Hypothalamus (tissue), 51 donors: ENCODE measurements at regions not wholly inside any gene's neighbourhood (a gene's known extent, or its start where the extent isn't known, plus 50 kb on each side); places are given as distances from the start of the nearest gene placed in this dataset.

ENCODE experiments used
- DNase-seq, 51 donors: peaks; one replicate each; lab custom pipeline; 2025; lab: John Stamatoyannopoulos, UW

GRCh38 chr15:77742570-77742969 is 109.9 kb upstream of the LINGO1 start:
- DNase-seq = no peak

- no peak for DNase-seq
Observed at GRCh38 chr15:77742127-77742526, 109.4 kb upstream of the LINGO1 start.

- no peak for DNase-seq
Observed at GRCh38 chr15:77741106-77741505, 108.4 kb upstream of the LINGO1 start.

DNA sequence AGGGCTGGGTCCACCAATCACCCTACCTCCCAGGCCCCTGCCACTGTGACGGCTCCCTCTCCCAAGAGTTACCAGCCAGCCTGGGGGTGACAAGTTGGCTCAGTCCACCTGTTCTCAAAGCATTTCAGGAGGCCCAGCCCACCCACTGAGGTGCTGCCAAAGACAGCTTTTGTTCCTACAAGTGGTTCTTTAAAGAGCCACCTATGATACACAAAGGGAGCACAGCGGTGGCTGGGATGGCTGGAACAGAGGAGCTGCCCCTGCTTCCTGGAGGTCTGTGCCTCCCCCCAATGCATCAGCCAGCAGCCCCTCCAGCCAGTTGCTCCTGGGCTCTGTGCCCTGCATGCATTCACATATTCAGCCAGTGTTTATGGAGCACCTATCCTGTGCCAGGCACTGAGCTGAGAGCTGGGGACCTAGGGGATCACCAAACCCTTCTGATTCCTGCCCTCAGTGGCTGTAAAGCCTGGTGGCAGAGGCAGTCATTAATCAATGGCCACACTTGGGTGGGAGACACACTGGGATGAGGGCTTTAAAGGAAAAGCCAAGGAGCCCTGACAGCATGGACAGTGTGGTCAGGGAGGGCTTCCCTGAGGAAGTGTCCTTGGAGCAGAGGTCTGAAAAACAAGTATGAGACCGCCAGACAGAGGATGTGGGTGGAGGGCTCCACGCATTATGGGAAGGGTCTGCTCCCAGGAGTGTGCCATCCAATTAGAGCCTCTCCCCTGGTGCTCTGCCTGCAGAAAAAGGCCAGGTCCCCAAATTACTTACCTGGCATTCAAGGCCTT is 107.1 kb upstream of the LINGO1 start:
- DNase-seq = peak in 1 of 51 donors; percentile 4

DNA sequence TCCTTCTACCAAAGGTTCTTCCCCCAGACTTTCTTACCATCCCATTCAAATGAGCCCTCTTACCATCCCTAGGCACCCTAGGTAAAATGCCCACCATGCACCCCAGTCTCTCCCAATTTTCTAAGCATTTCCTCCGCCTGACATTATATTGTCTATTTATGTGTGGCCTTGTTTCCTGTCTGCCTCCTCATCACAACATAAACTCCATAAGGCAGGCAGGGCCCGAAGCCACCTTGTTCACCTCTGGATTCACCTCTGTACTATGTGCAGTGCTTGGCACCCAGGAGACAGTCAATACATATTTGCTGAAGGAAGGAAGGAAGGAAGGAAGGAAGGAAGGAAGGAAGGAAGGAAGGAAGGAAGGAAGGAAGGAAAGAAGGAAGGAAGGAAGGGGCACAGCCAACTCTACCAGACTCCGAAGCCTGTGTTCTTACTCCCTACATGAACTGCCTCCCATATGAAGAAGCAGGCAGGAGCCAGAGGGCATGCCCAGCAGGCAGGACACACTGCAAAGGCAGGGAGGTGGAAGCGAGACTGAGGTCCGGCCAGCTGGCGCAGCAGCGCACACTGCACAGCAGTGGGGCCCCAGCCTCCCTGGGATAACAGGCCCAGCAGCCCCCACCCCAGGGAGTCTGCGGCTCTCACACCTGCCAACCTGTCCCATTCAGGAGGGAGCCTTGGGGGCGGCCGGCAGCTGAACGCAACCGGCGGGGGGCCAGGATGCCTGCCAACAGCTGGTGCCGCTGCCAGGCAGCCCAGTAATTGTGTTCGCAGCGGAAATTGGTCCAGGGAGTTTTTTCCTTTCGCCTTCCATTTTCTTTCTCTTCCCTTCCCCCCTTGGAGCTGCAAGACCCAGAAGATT is 106.0 kb upstream of the LINGO1 start:
- peak in 20 of 51 donors; percentile 6 to 45 (median 16) for DNase-seq

GRCh38 chr15:77738038-77738370 is 105.3 kb upstream of the LINGO1 start:
- no peak for DNase-seq

- no peak for DNase-seq
Observed at GRCh38 chr15:77737238-77738037, 104.7 kb upstream of the LINGO1 start.

DNA sequence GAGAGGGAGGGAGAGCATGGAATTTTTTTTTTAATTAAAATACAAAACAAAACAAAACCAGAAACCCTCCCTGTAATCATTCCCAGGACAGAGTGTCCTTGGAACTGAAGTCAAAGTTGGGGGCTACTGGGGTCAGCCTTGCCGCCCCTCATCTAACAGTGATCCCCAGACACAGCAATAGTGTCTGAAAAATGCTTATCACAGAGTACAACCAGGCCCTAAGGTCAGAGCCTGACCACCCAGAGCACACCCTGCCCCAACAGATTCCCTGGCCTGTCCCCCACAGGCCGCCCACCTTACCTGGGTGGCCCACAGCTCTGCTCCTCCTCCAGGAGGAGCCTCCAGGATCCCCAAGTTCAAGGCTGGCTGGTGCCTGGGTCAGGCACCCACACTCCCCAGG is 101.6 kb upstream of the LINGO1 start:
- DNase-seq = no peak

GRCh38 chr15:77733579-77734300 is 101.0 kb upstream of the LINGO1 start:
- no peak for DNase-seq

GRCh38 chr15:77732514-77733335 is 100.0 kb upstream of the LINGO1 start:
- DNase-seq = peak in 1 of 51 donors; percentile 41

- DNase-seq = no peak
Observed at GRCh38 chr15:77731945-77732344, 99.2 kb upstream of the LINGO1 start.

- DNase-seq = peak in 1 of 51 donors; percentile 34
Observed at GRCh38 chr15:77731067-77731466, 98.4 kb upstream of the LINGO1 start.

DNA sequence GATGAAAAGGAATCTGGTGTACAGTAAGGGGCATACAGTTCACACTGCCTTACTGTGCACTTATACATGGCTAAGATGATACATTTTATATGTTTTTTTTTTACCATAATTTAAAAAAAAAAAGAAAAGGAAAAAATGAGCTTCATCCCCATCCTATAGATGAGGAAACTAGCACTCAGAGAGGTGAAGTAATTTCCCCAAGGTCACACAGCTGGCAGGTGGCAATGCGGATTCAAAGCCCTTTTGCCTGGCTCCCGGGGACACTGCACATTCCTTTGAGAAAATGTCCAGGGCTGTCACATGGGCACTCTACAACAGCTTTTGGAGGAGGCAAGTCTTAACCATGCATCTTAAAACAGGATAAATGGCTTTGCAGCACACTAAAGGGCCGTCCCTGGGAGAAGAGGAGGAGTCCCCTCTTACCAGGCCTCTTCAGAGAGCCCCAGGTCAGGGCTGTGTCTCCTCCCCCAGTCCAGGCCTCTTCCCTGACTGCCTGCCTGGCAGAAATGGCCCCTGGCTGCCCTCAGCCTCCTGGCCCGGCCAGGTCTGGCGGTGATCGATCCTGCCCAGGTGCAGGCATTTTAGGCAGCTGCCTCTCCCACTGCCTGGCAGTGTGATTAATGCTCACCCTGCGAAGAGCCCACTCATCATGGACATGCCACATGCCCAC is 95.1 kb upstream of the LINGO1 start:
- DNase-seq = no peak

DNA sequence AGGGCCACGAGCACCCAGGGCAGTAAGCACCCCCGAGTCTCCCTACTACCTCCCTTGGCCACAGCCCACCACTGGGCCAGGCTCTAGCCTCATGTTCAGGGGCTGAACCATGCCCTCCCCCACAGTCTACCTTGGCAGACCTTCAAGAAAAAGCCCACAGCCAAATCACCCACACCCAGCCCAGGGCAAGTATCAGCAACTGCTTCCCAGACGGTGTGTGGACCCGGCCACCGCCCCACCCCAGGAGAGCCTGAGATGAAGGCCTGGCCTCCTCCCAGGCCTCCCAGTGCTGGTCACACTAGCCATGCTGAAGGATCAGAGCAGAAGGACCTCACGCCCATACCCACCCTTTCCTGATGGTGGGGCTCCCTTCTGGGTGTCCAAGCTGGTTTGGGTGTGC is 92.0 kb upstream of the LINGO1 start:
- no peak for DNase-seq

GRCh38 chr15:77723756-77724155 is 91.0 kb upstream of the LINGO1 start:
- DNase-seq = peak in 1 of 51 donors; percentile 8

DNA sequence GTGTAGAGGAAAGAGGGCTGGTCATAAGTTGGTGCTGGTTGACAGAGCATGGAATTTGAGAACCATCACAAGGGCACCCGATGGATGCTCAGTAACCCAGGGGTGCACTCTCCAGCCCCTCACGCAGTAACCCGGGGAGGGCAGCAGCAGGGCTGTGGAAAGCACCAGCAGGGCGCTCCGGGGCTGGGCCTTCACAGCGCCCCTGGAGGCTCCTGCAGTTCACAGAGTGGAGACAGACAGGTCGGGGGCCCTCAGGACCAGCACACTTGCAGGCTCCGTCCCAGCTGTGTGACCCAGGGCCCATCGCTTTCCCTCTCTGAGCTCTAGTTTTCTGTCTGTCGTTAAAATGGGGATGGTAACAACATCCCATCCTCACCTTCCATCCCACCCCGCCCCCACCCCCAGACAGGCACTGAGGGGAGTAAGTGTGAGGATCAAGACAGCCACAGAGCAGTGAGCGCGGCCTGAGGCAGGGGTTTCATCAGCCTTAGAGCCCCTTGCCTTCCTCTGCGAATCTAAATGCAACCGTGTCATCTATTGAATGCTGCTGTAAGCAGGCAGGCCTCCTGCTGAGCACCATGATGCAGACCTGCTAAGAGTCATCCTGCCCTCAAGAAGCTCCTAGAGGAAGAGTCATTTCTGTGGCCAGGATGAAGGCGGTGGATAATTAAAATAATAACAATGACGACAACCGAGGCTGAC is 90.2 kb upstream of the LINGO1 start:
- DNase-seq = no peak

- no peak for DNase-seq
Observed at GRCh38 chr15:77721963-77722362, 89.3 kb upstream of the LINGO1 start.

DNA sequence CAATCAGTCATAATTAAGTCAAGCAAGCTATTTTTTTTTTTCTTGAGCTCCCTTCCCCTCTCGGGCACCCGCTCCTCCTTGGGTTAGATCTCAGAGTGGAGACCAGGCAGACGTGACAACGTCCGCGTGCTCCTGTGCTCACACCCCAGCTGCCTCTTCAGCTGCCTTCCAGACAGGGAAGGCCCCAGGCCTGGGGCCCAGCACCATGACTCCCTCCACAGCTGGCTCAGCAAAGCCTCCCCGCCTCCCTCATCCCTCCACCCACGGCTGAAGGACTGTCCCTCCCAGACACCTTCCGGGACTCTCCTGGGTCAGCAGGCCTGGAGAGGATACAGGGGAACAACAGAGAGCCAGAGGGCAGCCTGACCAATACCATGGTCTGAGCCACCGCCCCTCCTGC is 87.9 kb upstream of the LINGO1 start:
- no peak for DNase-seq
